GM21737 (cell line): ENCODE measurements at regions not wholly inside any gene's neighbourhood (a gene's known extent, or its start where the extent isn't known, plus 50 kb on each side); places are given as distances from the start of the nearest gene placed in this dataset.

Source experiments
- ATAC-seq: cut with Tn5 transposase; IDR thresholded peaks from one replicate; pipeline ENCODE4 v1.9.1; 2021; ENCODE audit warnings: mild to moderate bottlenecking, moderate library complexity; ENCODE audit not compliant: unreplicated experiment

- ATAC-seq = no peak
Observed at GRCh38 chr15:31151301-31152233, 50.0 kb upstream of the TRPM1 start.

- ATAC-seq = no peak
Observed at GRCh38 chr15:31153531-31153930, 52.0 kb upstream of the TRPM1 start.

DNA sequence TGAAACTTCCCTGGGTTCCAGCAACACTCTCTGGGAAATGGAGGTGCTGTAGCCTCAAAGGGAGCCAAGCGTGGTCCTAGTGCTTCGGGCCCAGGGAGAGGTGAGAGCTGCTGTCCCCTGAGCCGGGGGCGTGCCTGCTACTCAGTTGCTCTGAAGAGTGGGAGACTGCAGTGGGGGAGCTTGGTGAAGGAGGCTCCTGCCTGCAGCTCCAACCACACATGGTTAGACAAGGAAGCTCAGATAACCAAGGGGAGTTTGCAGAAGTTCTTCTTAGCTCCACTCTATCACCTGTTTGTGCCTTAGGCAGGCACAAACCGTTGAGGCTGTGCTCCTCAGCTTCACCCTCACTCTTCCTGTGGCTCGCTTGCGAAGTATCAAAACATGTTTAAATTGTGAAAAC, 53.6 kb upstream of the TRPM1 start:
- ATAC-seq = no peak

DNA sequence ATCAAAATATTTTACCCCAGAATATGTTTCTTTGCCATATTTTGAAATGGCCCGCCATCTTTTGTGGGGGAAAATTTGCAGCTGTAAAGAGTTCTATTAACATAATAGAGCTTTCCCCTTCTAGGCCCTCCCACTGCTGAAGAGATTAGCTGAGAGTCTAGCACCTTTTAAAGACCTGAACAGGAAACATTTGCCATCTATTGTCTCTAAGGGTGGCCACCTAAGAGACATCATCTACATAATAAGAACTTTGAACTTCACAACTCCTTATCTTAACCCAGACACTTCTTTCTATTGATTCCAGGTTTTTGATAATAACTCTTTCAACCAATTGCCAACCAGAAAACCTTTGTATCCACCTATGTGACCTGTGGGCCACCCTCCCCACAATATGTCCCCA, 54.7 kb upstream of the TRPM1 start:
- ATAC-seq = no peak

- ATAC-seq = no peak
Observed at GRCh38 chr15:31156808-31157207, 55.3 kb upstream of the TRPM1 start.

GRCh38 chr15:31157644-31158069, 56.1 kb upstream of the TRPM1 start:
- ATAC-seq = no peak

- no peak for ATAC-seq
Observed at GRCh38 chr15:31158858-31159569, 57.5 kb upstream of the TRPM1 start.

- no peak for ATAC-seq
Observed at GRCh38 chr15:31159837-31160236, 58.3 kb upstream of the TRPM1 start.

DNA sequence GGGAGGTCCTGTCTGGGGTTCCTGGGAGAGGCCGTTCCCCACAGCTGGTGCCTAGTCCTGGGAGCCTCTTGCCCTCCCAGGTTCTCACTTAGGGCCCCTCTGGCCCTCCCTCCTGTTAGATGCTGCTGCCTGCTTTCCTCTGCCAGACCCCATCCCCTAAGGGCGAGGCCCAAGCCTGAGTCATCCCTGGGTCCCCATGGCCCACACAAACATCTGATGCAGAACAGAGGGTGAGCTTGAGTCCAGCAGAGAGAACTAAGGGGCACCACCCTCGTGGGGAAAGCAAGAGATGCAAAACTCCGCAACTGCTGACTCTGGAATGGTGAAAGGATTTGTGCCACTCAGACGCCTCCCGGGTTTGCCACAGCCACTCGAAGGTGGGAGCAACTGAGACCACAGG, 58.8 kb upstream of the TRPM1 start:
- ATAC-seq = no peak

DNA sequence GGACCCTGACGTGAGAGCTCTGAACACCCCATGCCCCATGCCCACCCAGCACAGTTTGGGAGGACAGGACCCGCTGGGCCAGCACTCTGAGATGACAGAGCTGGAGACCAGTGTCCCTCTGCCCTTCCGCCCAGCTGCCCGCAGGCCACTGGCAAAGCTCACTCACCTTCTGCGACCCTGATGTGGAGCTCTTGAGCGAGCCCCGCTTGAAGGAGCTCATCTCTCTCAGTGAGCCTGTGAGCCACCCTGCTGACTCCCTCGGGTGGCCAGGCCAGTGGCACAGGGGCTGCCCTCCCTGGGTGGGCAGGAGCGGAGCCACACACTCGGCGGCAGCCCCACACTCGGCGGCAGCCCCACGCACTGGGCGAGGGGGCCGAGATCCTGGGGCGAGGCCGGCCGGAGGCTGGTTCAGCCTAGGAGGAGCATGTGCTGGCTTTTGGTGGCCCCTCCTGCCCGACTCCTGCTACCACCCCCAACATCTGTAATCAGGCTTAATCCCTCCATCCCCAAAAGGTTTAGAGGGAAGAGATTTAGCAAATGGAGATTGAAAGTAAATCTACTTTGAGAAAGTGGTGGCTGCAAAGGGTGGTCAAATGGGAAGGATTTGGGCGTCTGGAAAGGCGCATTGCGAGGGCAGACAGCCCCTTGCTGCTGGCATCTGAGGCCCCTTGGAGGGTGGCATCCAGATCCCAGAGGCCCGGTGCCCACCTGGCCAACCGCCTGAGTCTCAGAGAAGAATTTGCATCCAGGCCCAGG, 59.4 kb upstream of the TRPM1 start:
- no peak for ATAC-seq

DNA sequence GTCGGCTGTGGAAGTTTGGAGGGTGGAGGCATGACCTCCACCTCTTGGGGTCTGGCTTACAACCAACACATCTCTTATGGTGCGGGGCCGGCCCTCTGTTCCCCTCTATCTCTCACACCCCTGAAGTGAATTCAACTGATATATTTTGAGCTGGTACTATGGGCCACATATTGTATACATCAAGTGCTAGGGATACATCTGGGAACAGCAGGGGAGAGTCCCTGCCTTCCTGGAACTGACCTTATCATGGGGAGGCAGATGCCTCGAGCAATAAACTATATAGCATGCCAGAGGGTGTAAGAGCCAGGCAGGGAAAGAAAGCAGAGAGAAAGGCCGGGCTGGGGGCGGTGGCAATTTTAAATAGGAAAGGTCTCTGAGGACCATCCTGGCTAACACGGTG, 60.4 kb upstream of the TRPM1 start:
- no peak for ATAC-seq

GRCh38 chr15:31162721-31163510, 61.4 kb upstream of the TRPM1 start:
- ATAC-seq = no peak

DNA sequence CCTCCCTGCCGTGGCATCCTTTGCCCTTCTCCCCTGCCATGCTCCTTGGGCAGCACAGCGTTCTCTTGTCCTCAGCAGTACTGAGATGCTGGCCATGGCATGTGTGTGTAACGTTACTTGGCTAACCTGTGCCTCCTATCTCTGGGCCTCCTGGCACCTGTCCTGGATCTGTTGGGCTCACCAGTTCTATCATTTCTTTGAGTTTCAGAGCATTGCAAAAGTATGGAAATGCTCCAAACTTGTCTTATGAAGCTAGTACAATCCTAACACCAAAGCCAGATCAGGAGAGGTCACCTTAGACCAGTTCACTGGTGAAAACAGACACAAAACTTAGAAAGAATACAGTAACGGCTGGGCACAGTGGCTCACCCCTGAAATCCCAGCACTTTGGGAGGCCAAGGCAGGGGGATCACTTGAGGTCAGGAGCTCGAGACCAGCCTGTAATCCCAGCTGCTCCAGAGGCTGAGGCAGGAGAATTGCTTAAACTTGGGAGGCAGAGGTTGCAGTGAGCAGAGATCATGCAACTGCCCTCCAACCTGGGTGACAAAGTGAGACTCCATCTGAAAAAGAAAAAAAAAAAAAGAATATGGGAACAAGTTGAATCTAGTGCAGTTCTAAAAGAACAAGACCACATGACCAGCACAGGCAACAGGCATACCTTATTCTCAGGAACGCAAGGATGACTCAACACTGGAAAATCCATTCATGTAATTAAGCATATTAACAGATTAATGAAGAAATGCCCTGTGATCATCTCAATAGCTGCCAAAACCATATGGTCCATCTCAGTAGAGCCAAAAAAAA, 62.4 kb upstream of the TRPM1 start:
- ATAC-seq = no peak

- no peak for ATAC-seq
Observed at GRCh38 chr15:31164573-31164912, 63.0 kb upstream of the TRPM1 start.

GRCh38 chr15:31169558-31169957, 68.0 kb upstream of the TRPM1 start:
- no peak for ATAC-seq

GRCh38 chr15:31171731-31172130, 70.2 kb upstream of the TRPM1 start:
- no peak for ATAC-seq

- no peak for ATAC-seq
Observed at GRCh38 chr15:31172606-31173005, 71.1 kb upstream of the TRPM1 start.

DNA sequence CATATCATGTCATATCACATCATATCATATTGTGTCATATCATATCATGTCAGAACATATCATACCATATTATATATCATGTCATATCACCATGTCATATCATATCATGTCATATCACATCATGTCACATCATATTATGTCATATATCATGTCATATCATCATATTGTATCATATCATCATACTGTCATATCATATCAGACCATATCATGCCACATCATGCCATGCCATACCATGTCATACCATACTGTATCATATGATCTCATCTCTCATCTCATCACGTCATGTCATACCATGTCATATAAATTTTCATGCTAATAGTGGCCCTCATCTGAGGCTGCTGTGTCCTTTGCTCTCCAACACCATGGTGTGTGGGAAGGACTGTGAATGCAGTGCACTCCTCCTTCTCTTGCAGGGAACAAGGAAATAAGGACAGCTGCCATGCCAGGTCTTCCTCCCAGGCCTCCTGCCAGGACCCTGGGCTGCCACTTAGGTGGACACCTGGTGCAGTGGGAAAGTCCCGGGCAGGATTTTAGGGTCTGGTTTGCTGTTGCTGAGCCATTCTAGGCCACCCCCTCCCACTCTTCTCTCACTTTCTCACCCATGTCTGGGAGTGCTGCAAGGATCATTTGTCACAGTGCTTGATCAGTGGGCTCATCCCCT, 72.4 kb upstream of the TRPM1 start:
- no peak for ATAC-seq

DNA sequence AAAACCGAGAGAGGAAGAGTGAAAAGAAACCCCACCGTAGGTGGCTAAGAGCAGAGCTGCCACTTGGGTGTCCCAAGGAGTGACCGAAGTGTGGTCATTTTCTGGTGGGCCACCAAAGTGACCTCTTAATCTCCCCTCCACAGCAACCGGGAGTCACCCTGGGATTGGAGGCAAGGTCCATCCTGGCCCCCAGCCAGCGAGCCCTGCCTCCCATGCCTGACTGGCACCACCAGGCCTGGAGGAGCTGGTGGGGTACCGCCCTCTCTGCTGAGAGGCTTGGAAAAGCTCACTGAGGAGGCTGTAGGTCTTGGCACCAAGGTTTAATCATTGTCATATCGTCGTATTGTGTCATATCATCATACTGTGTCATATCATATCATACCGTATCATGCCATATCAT, 74.0 kb upstream of the TRPM1 start:
- no peak for ATAC-seq
